ENCODE measurements at regions not wholly inside any gene's neighbourhood (a gene's known extent, or its start where the extent isn't known, plus 50 kb on each side); places are given as distances from the start of the nearest gene placed in this dataset.

DNA sequence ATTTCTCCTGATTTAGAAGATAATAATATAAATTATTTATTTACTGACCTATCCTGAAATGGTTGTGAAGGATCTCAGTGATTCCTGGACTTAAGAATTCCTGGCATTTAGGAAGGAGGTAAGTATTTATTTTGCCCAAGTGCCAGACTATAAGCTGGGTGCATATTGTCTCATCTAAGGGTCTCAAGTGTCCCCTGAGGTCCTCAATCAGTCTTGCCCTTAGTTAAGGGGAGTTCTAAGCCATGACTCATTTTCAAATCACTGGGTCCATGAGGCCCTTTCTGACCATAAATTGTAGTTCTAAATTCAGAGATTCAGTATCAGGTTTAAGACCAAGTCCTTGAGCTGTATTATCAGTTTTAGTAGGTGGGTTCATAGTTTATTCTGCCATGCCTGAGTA, 251.6 kb upstream of the MEOX2 start:
- DNase-seq (ENCODE audit: low read depth in 4 of 4, low spot score in 1 of 4) = no peak

DNA sequence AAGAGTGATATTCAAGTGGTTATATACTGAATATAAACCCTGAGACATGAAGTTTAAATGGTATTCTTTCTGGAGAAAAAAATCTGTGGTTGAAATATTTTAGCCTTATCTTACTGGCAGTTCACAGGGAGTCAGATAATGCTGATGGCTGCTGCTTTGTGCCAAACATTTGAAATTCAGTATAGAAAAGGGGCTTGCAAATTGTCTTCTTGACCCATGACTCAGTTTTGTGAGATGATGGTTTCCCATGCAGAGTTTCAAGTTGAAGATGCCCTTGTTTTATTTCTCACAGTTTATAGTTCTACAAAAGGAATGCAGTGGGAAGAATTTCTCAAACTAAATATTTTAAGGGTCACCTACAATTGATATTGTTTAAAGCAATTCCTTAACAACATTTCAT, 251.1 kb upstream of the MEOX2 start:
- no peak for DNase-seq (ENCODE audit: low read depth in 4 of 4, low spot score in 1 of 4)

DNA sequence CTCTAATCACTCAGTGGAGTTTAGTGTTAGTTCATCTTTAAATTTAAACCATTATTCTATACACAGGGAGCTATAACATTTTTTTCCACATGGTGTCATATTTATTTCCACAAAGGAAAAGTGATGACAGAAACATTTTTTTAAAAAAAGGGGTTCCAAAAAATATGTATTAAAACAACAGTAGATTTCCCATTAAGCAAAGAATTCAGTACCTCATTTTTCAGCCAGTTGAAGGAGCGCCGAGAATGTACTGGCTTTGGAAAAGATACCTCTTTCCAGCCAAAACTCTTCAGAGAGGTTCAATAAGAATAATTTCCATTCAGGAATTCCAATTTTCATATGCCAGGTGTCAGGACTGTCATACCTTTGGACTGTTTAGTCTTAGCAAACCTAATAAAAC, 250.5 kb upstream of the MEOX2 start:
- DNase-seq (ENCODE audit: low read depth in 4 of 4, low spot score in 1 of 4) = no peak

DNA sequence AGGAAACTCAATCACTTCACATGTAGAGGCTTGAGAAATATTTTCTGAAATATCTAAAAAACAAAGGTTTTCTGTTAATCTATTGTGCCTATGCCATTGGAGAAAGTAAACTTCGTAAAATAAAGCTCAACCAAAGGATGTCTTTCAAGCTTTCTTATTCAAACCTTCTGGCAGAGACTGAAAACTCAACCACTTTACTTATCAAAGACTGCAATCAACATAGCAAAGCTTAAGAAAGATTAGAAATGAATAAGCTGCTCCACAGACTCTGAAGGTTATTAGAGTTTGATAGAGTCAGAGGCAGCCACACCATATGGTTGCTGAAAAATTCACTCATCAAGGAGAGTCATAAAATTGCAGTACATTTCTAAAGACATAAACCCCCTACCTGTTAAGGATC, 245.8 kb upstream of the MEOX2 start:
- DNase-seq (ENCODE audit: low read depth in 4 of 4, low spot score in 1 of 4) = no peak

DNA sequence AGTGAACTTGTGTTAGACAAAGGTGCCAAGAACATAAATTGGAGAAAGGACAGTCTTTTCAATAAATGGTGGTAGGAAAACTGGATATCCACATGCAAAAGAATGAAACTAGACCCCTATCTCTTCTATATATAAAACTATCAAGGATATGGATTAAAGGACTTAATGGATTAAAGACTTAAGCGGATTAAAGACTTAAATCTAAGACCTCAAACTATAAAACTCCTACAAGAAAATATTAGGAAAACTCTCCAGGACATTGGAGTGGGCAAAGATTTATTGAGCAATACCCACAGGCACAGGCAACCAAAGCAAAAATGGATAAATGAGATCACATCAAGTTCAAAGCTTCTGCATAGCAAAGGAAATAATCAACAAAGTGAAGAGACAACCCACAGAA, 242.9 kb upstream of the MEOX2 start:
- DNase-seq (ENCODE audit: low read depth in 4 of 4, low spot score in 1 of 4) = no peak

DNA sequence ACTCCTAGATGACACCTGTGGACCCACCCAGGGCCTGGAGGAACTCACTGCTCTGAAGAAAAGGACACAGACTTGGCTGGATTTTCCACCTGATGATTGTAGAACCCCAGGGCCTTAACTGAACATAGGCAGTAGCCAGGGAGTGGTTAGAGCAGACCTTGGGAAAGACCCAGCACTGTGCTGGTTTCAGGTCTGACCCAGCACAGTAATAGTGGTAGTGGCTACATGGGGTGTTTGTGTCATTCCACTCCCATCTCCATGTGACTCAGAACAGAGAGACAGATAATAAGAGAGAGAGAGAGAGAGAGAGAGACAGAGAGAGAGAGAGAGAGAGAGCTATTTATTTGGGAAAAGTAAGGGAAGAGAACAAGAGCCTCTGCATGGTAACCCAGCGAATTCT, 239.1 kb upstream of the MEOX2 start:
- no peak for DNase-seq (ENCODE audit: low read depth in 4 of 4, low spot score in 1 of 4)

DNA sequence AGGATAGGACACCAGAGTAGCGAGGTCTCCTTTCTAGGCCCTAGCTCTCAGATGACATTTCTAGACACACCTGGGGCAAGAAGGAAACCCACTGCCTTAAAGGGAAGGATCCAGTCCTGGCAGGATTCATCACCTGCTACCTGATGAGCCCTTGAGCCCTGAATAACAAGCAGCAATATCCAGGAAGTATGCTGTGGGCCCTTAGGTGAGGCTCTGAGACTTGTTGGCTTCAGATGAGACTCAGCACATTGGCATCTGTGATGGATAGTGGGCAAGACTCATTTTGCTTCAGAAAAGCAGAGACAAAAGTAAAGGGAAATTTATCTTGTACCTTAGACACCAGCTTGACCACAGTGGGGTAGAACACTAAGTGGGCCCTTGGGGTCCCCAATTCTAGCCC, 238.4 kb upstream of the MEOX2 start:
- no peak for DNase-seq (ENCODE audit: low read depth in 4 of 4, low spot score in 1 of 4)

DNA sequence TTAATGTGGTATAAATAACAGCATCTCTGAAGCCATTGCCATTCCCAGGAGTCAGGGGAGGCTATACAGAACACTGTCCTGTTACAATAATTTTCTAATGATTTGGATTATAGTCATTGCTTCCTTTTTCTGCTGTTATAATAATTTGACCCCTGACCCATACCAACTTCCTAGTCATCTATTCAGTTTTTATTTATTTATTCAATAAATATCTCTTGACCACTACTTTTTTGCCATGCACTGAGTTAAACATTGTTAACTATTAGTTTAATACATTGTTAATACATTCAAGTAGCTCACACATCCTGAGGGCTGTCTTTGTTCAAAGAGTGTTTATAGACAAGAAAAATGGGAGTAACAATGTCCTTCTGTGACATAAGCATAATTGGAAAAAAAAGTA, 235.5 kb upstream of the MEOX2 start:
- DNase-seq (ENCODE audit: low read depth in 4 of 4, low spot score in 1 of 4) = no peak

DNA sequence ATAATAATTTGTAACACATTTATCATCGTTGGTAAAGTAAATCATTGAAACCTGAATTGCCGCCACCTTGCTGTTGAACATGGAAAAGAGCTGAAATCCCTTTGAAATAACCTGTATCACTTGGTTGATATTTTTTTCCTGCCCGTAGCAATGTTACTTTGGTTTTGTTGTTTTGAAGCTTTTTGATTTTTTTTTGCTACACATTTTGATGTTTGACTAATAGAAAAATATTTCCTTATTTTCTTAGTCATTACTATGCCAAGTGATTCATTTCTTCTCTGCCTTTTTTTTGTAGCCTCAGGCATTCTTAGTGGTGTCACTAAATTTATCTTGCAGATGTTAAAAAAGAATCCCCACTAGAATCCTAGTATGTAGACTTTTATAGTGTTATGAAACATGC, 235.1 kb upstream of the MEOX2 start:
- DNase-seq (ENCODE audit: low read depth in 4 of 4, low spot score in 1 of 4) = no peak

DNA sequence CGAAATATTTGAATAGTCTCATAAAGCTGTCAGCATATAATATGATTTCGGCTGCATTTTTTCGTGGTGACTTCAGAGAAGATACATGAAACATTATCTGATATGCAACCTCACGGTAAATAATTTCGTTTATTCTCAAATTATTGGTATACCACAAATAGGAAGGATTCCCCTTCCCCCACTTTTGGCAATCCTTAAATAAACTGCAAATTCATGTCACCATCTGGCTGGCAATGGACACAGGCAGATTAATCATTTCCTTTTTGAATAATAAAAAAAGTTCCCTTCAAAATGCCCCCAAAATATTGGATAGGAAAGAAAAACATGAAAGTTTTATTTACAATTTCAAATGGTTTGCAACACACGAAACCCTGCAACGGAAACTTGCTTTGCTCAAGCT, 234.5 kb upstream of the MEOX2 start:
- DNase-seq (ENCODE audit: low read depth in 4 of 4, low spot score in 1 of 4) = no peak

DNA sequence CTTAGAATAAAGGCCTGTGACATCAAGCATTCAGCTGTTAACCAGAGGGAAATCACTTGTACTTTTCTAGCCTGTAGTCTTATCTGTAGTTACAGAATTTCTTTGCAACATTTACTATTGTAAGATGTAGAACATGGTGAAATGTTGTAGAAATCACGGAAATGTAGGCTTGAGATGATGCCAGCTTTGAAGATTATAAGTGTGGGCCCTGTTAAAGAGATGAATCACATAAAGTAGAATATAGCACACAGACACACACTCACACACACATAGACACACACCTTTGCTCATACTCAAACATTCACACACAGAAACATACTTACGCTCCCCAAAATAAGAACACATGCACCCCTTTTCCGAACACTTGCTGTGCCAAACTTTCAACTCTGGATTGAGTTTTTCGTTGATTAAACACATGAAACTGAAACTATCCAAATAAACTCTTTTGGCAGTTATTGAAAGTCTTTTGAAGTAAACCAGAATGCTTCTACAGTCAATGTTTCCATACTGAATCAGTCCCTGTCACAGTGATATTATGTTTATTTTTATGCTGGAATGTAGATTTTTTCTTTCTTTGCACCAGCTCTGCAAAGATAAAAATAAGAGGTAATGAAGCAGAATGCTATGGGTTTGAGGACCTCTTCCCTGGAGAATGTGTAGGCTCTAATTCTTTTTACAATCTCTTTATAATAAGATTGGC, 230.3 kb upstream of the MEOX2 start:
- no peak for DNase-seq (ENCODE audit: low read depth in 4 of 4, low spot score in 1 of 4)

DNA sequence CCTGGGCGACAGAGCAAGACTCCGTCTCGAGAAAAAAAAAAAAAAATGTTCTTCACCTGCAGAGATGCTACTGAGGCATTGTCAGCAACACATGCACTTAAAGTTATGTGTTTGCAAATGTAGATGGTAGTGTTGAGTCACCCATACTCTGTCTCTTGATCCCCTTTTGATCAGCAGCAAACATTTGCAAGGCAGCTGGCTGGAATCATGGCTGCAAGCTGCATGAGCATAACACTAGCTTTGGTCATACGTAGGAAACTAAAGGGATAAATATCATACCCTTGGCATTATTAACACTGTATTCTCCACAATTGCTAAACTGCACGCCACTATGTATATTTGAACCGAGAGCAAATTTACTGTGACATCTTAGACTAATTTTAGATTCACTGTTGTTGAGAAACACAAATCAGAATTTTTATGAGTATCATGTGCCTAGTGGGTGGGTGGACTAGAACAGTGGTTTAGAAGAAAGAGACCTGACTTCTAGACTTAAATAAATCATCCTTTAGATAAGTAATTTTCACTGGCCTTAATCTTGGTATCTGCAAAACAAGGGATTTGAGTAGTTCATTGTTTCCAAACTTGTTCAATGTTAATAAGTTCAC, 229.3 kb upstream of the MEOX2 start:
- DNase-seq (ENCODE audit: low read depth in 4 of 4, low spot score in 1 of 4) = no peak

DNA sequence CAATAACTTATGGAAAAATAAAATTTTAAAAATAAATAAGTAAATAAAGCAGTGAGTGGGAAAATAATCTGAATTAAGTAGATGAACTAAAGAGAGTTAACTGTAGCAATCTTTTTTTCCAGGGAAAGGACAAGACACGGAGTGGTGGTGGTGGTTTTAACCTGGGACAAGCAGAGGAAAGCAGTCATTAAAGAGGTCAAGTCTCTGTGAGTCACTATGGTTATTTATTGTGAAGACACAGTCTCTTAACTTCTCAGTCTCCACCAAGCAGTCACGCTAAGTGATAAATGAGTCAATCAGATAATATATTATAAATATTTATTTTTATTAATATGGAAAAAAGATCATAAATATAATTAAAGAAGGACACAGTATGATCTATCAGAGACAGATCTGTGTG, 228.1 kb upstream of the MEOX2 start:
- no peak for DNase-seq (ENCODE audit: low read depth in 4 of 4, low spot score in 1 of 4)

DNA sequence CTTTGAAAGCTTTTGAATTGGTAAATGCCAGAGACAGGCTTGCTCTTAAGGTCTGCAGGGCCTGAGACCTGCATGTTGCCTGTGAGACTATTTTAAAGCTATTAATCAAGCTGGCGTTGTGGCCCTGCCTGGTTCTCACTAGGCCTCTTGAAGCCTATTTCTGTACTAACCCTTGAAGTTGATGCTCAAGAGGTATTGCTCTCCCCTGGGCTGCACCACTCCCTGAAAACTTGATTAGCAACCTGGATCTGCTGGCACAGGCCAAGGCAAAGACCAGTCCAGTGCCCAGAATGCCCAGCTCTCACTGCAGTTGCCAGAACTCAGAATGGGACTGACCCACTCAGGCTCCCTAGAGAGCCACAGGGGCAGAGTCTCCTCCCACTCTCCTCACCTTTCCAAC, 220.0 kb upstream of the MEOX2 start:
- no peak for DNase-seq (ENCODE audit: low read depth in 4 of 4, low spot score in 1 of 4)

DNA sequence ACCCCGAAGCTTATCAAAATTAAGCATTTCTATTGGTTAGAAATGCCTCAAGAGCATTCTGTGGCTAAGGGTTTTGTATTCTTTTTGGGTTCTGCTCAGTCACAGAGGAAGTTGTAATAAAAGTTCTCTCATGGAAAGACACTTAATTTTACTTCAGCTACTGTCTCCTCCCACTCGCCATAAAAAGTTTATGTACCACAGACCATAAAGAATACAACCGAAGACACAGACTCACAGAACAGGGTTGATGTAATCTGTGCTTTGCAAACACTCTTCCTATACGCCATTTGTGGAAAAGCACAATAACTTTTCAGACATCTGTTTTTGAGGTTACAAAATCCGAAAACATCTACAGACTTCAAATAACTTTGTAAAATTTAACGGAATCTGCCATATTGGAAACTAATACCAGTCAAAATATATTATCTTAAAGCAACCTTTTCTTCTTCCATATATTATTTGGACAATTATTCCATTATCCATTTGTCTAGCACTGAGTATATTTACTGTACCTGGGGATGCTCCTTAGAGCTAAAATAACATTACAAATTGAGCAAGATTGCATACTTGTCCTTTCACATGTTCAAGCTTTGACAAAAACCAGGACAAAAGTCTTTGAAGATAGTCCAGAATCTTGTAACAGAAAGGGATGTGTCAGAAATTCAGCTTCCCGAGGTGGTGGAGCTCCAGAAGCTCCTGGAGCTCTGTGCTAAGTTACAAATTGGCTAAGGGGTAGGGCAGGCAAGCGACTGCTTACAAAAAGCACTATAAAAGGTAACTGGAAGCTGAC, 219.0 kb upstream of the MEOX2 start:
- no peak for DNase-seq (ENCODE audit: low read depth in 4 of 4, low spot score in 1 of 4)

DNA sequence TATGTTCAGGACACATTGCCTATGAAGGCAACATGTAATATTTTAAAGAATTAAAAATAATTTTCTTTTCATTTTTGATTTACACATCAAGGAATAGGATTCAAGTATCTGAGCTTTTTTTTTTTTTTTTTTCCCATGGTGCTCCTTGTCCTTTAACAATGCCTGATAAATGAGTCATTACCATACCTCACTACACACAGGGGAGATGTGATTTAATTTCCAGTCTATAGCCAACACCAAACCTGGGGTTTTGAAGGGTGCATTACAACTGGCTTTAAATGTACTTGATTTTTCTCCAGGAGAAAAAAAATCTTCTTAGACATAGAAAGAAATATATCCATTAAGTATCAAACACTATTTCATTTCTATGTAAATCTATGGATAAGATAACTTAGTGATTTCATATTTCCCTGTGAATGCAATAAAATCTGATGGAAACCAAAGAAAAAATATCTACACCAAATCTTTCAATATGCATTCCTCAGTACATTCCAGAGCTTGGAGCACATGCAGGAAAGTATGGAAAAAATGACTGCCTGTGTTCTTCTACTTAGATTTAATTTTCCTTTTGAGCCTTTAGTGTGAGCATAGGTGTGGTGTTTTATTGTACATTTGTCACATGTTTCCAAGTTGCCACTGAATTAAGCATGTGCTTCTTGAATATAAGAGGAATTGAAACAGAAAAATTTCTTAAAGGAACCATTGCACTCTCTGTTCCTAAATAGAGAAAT, 204.8 kb upstream of the MEOX2 start:
- DNase-seq (ENCODE audit: low read depth in 4 of 4, low spot score in 1 of 4) = no peak

DNA sequence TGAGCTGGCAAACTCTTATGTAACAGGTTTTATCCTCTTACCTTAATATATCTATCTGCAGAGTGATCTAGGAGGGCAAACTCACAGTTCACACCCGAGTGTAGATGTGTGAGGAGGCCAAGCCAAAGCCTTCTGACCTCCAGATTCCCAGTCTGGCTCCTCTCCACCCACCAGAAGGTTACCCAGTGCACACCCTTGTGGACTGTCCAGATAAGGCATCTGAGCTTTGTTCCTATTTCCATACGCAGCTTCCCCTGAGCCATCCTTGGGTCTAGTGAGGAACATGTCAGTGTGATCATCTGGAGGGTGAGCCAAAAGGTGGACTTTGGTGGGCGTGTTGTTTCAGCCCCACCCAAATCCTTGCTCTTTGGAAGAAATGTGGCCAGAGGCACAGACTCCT, 203.0 kb upstream of the MEOX2 start:
- no peak for DNase-seq (ENCODE audit: low read depth in 4 of 4, low spot score in 1 of 4)

DNA sequence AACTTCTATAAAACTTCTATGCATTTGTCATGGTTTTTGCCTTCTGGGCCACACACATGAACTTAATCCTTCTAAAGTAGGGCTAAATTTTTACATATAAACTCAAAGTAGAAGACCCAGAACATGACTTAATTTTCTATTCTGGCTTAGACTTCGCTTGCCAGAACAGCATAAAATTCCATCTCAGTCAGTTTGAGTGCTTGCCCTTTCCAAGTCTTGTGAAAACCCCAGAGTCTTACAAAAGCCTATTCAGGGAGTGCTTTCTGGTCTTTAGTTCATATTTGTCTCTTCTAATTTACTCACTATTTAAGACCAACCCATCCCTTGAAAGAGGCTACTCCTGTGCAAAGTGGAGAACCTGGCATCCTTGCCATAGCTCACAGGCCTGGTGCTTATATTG, 201.6 kb upstream of the MEOX2 start:
- DNase-seq (ENCODE audit: low read depth in 4 of 4, low spot score in 1 of 4) = no peak

DNA sequence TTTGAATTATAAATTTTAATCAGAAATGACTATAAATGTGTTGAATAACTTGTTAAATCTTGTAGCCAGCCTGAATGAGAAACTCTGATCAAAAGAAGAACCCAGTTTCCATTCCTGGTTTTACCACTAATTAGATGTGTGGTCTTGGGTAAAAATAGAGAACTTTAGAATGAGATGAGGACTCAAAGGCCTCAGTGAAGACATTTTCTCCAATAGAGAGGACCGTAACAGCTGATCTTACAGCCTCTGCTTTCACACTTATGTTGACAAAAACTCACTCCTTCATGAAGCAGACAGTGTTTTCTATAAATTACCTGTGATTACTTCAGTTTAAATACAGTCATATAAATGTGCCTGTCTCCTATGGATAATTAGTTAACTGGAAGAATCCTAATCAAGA, 200.1 kb upstream of the MEOX2 start:
- no peak for DNase-seq (ENCODE audit: low read depth in 4 of 4, low spot score in 1 of 4)

DNA sequence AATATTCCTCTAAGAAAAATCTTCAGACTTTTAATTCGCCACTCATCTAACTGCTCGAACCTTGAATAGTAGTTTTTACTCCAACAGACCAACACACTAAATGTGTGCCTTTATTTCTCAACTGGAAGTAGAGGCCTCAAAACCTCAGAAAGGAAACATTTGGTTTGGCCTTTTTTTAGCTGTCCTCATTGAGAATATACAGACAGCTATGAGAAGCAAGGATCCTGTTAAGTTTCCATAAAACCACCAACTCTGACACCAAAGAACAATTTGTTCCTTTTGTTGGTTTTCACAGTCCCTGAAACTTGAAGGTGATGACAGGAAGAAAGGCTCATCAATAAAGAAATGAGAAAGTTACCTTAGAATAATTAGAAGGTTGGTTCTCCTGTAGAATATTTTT, 199.2 kb upstream of the MEOX2 start:
- DNase-seq (ENCODE audit: low read depth in 4 of 4, low spot score in 1 of 4) = no peak

DNA sequence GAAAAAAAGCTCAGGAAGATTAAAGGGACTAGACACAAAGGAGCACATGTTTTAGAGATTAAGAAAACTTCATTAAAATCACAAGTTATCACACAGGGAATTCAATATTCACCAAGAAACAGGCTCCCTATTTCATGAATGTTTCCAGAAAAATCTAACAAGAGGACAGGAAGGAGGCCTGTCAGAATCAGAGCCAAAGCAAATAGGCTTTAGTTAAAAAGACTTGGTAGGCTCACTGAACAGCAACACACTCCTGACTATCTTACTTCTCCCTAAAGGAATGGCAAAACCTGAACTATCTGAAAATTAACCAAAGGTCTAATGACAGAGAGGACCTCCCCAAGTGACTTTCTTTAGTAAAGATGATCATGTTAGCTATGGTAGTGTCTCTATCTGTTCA, 188.3 kb upstream of the MEOX2 start:
- DNase-seq (ENCODE audit: low read depth in 4 of 4, low spot score in 1 of 4) = no peak

DNA sequence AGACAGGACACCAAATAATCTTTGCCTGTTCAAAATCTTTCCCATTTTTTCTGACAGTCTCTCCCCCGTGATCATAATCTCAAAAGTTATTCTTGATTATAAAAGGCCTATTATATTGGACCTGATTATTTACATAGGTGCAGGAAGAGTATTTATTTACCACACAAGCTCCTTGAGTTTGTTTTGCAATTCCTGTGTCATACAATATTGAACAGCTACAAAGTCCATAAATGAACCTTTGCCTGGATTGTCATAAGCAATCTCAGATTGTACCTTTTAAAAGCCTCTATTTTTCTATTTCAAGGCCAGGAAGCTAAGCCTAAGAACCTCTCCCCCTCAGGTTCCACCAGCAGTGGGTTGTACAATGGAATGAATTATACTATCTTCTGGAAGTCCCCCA, 183.9 kb upstream of the MEOX2 start:
- DNase-seq (ENCODE audit: low read depth in 4 of 4, low spot score in 1 of 4) = no peak
